Mucosa of descending colon (tissue), 3 donors: ENCODE measurements at regions not wholly inside any gene's neighbourhood (a gene's known extent, or its start where the extent isn't known, plus 50 kb on each side); places are given as distances from the start of the nearest gene placed in this dataset.

ENCODE experiments used
- ATAC-seq: fragments of 200-7000 bp; cut with Tn5 transposase; one replicate; pipeline ENCODE4 v1.9.1; 2020; ENCODE audit warnings: mild to moderate bottlenecking, moderate library complexity
- DNase-seq, 3 donors: peaks; one replicate each; pipeline ENCODE4 v3.0.0-alpha.2; 2020
- H3K36me3 ChIP-seq: fragments of 200-600 bp; one replicate; pipeline ENCODE4 v1.8.0; 2021; ENCODE audit warnings: low read depth, mild to moderate bottlenecking
- H3K4me1 ChIP-seq: fragments of 200-600 bp; one replicate; pipeline ENCODE4 v1.8.0; 2021; ENCODE audit warnings: low read depth, mild to moderate bottlenecking
- H3K4me3 ChIP-seq: fragments of 200-600 bp; one replicate; pipeline ENCODE4 v1.8.0; 2021; ENCODE audit warnings: mild to moderate bottlenecking
- H3K9me3 ChIP-seq: fragments of 200-600 bp; one replicate; pipeline ENCODE4 v1.8.0; 2021; ENCODE audit warnings: mild to moderate bottlenecking
- intact Hi-C, 2 donors: fragments of 100-400 bp; cut with DNase I in 1 of 2; cut with micrococcal nuclease in 1 of 2; formaldehyde crosslinking; loops; one replicate each; pipeline versions ENCODE4 v1.11.0 to v1.11.1; 2022; cut with DNase I, micrococcal nuclease
- TF ChIP-seq, protein P1 (sequence below): fragments of 200-600 bp; IDR thresholded peaks from one replicate; pipeline ENCODE4 v1.8.0; 2022; ENCODE audit warnings: antibody characterized with exemption, mild to moderate bottlenecking
- donor health status: DM: no; HTN: no; CAD: no; lungs with moderate emphysema.
- donor health status: DM: no; HTN: no; CAD: no.
- donor health status: DM: no; HTN: yes; CAD: no.

DNA sequence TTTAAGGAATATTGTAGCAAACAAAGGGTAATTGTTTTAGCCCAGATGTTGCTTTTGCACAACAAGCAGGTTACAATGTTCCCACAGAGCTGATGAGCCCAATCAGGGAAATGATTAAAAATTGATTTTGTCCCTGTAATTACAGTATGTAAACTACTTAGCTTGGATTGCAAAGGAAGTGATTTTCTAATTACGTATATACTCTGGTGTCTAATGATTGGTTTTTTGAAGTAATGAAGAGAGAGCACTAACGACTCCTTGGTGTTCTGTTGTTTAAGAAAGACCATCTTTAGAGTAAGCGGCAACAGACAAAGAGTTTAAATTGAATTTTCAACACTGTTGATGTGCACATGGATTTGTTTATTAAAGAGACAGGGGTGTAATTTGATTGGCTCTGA lies 95.3 kb upstream of the ZNF536 start:
- TF ChIP-seq, protein P1, sequence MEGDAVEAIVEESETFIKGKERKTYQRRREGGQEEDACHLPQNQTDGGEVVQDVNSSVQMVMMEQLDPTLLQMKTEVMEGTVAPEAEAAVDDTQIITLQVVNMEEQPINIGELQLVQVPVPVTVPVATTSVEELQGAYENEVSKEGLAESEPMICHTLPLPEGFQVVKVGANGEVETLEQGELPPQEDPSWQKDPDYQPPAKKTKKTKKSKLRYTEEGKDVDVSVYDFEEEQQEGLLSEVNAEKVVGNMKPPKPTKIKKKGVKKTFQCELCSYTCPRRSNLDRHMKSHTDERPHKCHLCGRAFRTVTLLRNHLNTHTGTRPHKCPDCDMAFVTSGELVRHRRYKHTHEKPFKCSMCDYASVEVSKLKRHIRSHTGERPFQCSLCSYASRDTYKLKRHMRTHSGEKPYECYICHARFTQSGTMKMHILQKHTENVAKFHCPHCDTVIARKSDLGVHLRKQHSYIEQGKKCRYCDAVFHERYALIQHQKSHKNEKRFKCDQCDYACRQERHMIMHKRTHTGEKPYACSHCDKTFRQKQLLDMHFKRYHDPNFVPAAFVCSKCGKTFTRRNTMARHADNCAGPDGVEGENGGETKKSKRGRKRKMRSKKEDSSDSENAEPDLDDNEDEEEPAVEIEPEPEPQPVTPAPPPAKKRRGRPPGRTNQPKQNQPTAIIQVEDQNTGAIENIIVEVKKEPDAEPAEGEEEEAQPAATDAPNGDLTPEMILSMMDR, result no peak
- intact Hi-C loops, result no loop called here
- Histone ChIP-seq H3K9me3 (peaks cover 6% of the 10 kb centered on the region), H3K36me3 (no peaks in the 10 kb centered on the region), H3K4me1 (no peaks in the 10 kb centered on the region), H3K4me3 (no peak overlapping the region)
- no peak for DNase-seq
- no peak for ATAC-seq

DNA sequence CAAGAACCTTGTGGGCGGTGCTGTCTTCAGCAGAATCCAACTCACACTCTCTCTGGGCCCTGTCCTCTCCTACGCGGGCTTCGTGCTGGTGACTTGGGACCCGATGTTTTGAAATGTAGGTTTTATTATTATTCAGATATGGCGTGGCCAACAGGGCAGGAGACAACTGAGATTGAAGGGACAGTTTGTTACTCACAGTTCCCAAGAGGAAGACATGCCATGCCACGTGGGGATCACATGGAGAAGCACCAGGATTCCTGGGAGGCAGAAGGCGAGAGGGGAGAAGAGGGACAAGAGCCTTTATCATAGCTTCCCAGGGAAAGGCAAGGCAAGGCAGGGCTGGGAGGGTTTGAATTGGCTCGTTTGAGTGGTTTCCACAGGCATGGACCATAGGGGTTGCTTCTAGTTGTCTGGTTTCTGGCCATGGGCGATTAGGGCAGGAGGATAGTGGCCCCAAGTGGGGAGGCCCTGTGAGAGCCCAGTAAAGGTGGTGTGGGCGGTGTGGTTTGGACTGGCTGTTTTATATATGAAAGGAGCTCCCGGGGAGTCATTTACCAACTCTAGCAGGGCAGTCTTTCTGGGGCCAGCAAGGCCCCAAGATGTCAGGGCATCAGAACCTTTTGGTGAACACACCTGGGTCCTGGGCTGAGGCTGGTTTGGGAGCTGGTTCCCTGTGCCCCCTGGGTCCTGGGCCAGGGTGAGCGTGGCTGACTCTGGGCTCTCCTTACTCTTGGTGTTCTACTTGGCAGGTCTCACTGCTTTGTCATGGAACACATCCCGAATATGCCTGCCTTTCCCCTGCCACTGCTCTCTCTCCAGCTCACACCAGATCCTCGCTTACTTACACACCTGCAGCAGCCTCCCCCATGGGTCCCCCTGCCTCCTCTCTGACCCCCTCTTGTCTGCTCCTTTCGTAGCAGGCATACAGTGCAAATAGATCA lies 94.0 kb upstream of the ZNF536 start:
- no peaks in the 10 kb centered on the region for H3K4me1 ChIP-seq
- H3K9me3 ChIP-seq, result peaks cover 1% of the 10 kb centered on the region
- no peaks in the 10 kb centered on the region for H3K36me3 ChIP-seq
- TF ChIP-seq, protein P1, result no peak
- intact Hi-C loops, result no loop called here
- DNase-seq, result no peak
- ATAC-seq, result no peak
- H3K4me3 ChIP-seq, result no peak overlapping the region

DNA sequence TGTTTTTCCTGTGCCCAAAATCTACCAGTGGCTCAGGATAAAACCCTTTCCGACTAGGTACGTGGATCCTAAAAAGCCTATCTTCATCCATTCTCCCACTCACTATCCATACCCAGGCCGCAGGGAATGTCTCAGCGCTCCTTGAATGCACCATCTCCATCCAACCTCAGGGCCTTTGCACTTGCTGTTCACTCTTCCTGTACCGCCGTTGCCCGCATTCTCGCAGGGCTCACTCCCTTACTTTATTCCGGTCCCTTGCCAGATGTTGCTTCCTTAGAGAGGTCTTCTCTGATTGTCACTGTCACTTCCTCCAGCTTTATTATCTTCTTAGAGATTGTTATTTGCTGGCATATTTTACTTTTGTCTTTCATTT lies 93.3 kb upstream of the ZNF536 start:
- no peaks in the 10 kb centered on the region for H3K9me3 ChIP-seq
- DNase-seq (no peak), ATAC-seq (no peak)
- H3K4me3 ChIP-seq, result no peak overlapping the region
- H3K36me3 ChIP-seq, result no peaks in the 10 kb centered on the region
- TF ChIP-seq, protein P1, result no peak
- no peaks in the 10 kb centered on the region for H3K4me1 ChIP-seq
- intact Hi-C loops, result no loop called here

DNA sequence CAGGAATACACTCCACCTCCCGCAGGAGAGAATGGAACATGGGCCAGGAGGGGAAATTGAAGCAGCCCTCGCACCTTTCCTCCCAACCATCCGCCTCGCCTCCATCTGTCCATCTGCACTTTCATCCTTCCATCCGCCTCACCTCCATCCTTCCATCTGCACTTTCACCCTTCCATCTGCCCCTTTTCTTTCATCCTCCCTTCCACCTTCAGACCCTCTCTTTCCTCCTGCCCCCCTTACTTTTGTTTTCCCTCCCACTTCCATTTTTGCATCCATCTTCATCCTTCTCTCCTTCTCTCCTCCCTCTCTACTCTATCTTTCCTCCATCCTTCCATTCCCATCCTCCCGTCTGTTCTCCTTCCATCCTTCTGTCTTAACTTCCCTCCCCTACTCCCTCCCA lies 92.2 kb upstream of the ZNF536 start:
- Histone ChIP-seq H3K4me1 (no peaks in the 10 kb centered on the region), H3K36me3 (no peaks in the 10 kb centered on the region), H3K4me3 (no peak overlapping the region), H3K9me3 (no peaks in the 10 kb centered on the region)
- TF ChIP-seq, protein P1, result no peak
- no peak for ATAC-seq
- intact Hi-C loops, result no loop called here
- DNase-seq, result no peak

DNA sequence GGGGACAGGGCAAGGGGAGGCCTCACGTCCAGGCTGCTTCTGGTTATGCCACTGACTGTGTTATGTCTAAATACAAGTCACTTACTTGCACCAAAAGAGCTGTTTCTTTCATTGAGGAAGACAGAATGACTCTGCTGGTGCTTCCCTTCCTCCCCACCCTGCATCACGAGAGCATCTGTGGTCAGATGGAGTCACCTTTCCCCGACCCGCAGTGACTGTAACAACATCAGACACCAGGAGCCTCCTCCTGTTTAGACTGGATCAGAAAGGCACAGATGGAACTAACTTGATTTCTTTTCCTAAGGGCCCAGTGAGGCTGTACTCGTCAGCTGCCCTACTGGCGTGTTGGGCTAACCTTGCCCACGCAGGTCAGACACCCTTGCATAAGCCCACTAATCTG lies 90.3 kb upstream of the ZNF536 start:
- DNase-seq (no peak), ATAC-seq (no peak)
- H3K4me1 ChIP-seq, result no peaks in the 10 kb centered on the region
- H3K4me3 ChIP-seq, result no peak overlapping the region
- H3K36me3 ChIP-seq, result no peaks in the 10 kb centered on the region
- intact Hi-C loops, result no loop called here
- TF ChIP-seq, protein P1, result no peak
- no peaks in the 10 kb centered on the region for H3K9me3 ChIP-seq
